ENCODE measurements at regions not wholly inside any gene's neighbourhood (a gene's known extent, or its start where the extent isn't known, plus 50 kb on each side); places are given as distances from the start of the nearest gene placed in this dataset.

GRCh38 chr6:168195712-168196111 lies 116.7 kb upstream of the FRMD1 start:
- TF ChIP-seq CTCF (IDR thresholded peaks at IDR 0.05) = no peak
- TF ChIP-seq POLR2A (IDR thresholded peaks at IDR 0.05) = no peak

Measured in heart left ventricle (tissue), 13 donors.